ENCODE measurements at regions not wholly inside any gene's neighbourhood (a gene's known extent, or its start where the extent isn't known, plus 50 kb on each side); places are given as distances from the start of the nearest gene placed in this dataset.

DNA sequence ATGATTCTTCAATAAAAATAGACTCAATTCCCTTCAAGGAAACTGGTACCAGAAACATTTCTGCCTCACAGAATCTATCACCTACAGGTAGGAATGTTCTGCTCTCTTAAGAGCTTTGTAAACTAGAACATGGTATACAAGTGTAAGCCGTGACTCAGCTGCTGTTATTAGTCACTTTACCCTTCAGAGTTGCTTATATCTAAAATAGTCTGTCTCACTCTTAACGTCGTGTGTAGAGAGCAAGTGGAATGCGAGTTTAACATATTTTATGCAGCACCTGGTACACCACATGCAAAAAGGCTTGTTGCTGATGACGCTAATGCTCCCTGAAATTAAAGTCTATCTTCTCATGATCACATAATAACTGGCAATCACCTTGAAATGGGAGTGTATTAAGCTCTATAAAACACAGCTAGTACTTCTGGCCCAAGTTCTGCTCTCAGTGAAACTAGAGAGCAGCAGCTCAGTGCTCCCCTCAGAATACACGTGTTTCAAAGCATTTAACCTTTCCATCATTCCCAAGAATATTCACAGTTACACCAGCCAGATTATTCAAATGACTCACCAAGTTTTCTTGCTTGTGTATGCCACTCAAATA is 420.0 kb downstream of the ZEB2 start:
- Histone ChIP-seq H3K9me2 (replicated peaks; ENCODE audit: insufficient read depth, low read length) (no peaks in the 10 kb centered on the region), H4K20me1 (ENCODE audit: low read depth, low read length) (no peaks in the 10 kb centered on the region), H3K4me3 (ENCODE audit: insufficient read depth, low read length, poor library complexity, severe bottlenecking) (no peak overlapping the region), H3K79me2 (ENCODE audit: insufficient read depth, low read length) (no peaks in the 10 kb centered on the region), H3K27me3 (ENCODE audit: low read length) (no peaks in the 10 kb centered on the region), H3K36me3 (ENCODE audit: low read length) (no peaks in the 10 kb centered on the region), H3K4me2 (ENCODE audit: low read depth, low read length, poor library complexity, severe bottlenecking) (no peak overlapping the region), H2AFZ (ENCODE audit: low read depth, low read length, severe bottlenecking) (no peak overlapping the region), H3K9ac (ENCODE audit: low read length) (no peak overlapping the region), H3K27ac (ENCODE audit: low read depth, low read length) (no peak overlapping the region), H3F3A (ENCODE audit: insufficient read depth) (no peaks in the 10 kb centered on the region), H3K9me3 (ENCODE audit: insufficient read depth, low read length) (no peaks in the 10 kb centered on the region)
- TF ChIP-seq, protein P1, sequence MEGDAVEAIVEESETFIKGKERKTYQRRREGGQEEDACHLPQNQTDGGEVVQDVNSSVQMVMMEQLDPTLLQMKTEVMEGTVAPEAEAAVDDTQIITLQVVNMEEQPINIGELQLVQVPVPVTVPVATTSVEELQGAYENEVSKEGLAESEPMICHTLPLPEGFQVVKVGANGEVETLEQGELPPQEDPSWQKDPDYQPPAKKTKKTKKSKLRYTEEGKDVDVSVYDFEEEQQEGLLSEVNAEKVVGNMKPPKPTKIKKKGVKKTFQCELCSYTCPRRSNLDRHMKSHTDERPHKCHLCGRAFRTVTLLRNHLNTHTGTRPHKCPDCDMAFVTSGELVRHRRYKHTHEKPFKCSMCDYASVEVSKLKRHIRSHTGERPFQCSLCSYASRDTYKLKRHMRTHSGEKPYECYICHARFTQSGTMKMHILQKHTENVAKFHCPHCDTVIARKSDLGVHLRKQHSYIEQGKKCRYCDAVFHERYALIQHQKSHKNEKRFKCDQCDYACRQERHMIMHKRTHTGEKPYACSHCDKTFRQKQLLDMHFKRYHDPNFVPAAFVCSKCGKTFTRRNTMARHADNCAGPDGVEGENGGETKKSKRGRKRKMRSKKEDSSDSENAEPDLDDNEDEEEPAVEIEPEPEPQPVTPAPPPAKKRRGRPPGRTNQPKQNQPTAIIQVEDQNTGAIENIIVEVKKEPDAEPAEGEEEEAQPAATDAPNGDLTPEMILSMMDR (IDR thresholded peaks at IDR 0.05; ENCODE audit: insufficient read depth, low read length, poor library complexity, severe bottlenecking): no peak
- no peak for TF ChIP-seq EZH2phosphoT487 (conservative IDR thresholded peaks at IDR 0.05; ENCODE audit: low read length)

DNA sequence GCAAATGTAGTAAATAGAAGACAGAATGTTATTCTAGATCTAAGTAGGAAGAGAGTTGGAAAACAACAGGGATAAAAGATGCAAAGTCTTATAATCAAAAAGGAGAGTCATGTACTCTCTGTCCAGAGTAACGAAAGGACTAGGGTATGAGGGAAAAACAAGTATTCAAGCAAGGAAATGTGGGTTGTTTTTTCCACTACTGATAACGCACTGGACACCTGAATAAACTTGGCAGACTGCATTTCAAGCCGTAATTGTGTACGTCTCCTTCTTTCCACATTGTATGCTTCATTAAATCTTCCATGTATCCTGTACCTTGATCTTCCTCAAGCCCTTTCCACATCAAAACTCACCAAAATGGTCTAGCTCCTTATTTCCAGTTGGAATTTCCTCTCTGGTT is 420.6 kb downstream of the ZEB2 start:
- H3K9me3 ChIP-seq (ENCODE audit: insufficient read depth, low read length): no peaks in the 10 kb centered on the region
- no peaks in the 10 kb centered on the region for H3K9me2 ChIP-seq (replicated peaks; ENCODE audit: insufficient read depth, low read length)
- no peak for TF ChIP-seq EZH2phosphoT487 (conservative IDR thresholded peaks at IDR 0.05; ENCODE audit: low read length)
- TF ChIP-seq, protein P1 (IDR thresholded peaks at IDR 0.05; ENCODE audit: insufficient read depth, low read length, poor library complexity, severe bottlenecking): no peak
- no peak overlapping the region for H3K4me3 ChIP-seq (ENCODE audit: insufficient read depth, low read length, poor library complexity, severe bottlenecking)
- no peak overlapping the region for H2AFZ ChIP-seq (ENCODE audit: low read depth, low read length, severe bottlenecking)
- no peak overlapping the region for H3K27ac ChIP-seq (ENCODE audit: low read depth, low read length)
- H3K36me3 ChIP-seq (ENCODE audit: low read length): no peaks in the 10 kb centered on the region
- H3F3A ChIP-seq (ENCODE audit: insufficient read depth): no peaks in the 10 kb centered on the region
- H3K9ac ChIP-seq (ENCODE audit: low read length): no peak overlapping the region
- H3K4me2 ChIP-seq (ENCODE audit: low read depth, low read length, poor library complexity, severe bottlenecking): no peak overlapping the region
- H4K20me1 ChIP-seq (ENCODE audit: low read depth, low read length): no peaks in the 10 kb centered on the region
- no peaks in the 10 kb centered on the region for H3K27me3 ChIP-seq (ENCODE audit: low read length)
- no peaks in the 10 kb centered on the region for H3K79me2 ChIP-seq (ENCODE audit: insufficient read depth, low read length)

DNA sequence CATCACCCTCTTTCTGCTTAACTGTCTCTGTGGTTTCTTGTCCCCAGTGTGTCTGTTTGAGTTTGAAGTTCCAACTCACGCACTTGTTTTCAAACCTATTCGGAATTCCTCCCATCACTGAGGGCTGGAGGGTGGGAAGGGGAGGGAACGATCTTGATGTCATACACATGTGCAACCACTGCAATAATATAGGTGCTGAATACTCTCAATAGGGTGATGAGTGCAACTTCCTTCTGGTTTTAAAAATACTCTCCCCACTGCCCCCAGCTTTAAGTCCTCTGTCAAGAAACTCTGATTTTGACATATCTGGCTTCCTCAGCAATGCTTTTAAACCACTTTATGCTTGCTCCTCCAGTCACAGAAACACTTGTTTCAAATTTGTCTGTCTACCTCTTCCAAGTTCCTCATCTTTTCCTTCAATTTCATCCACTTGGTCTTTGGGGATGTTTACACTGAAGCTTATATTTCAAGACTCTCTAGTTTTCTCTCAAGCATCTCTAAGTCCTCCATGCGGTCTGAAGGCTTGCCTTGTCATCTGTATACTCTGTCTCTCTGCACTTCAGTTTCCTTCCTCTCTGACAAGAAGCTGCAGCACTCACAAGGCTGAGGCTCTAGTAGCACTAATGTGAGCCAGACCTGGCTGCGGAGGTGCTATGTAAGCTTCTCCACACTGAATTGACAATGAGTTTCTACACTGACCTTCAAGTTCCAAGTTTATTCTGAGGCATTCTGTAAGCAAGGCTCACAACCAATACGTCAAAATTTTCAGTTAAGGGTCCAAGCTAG is 422.3 kb downstream of the ZEB2 start:
- H2AFZ ChIP-seq (ENCODE audit: low read depth, low read length, severe bottlenecking): no peak overlapping the region
- no peaks in the 10 kb centered on the region for H4K20me1 ChIP-seq (ENCODE audit: low read depth, low read length)
- H3K27ac ChIP-seq (ENCODE audit: low read depth, low read length): no peak overlapping the region
- H3K4me3 ChIP-seq (ENCODE audit: insufficient read depth, low read length, poor library complexity, severe bottlenecking): no peak overlapping the region
- no peaks in the 10 kb centered on the region for H3K36me3 ChIP-seq (ENCODE audit: low read length)
- no peaks in the 10 kb centered on the region for H3K27me3 ChIP-seq (ENCODE audit: low read length)
- no peak overlapping the region for H3K9ac ChIP-seq (ENCODE audit: low read length)
- no peaks in the 10 kb centered on the region for H3K9me2 ChIP-seq (replicated peaks; ENCODE audit: insufficient read depth, low read length)
- TF ChIP-seq, protein P1 (IDR thresholded peaks at IDR 0.05; ENCODE audit: insufficient read depth, low read length, poor library complexity, severe bottlenecking): no peak
- TF ChIP-seq EZH2phosphoT487 (conservative IDR thresholded peaks at IDR 0.05; ENCODE audit: low read length): no peak
- no peaks in the 10 kb centered on the region for H3K9me3 ChIP-seq (ENCODE audit: insufficient read depth, low read length)
- no peak overlapping the region for H3K4me2 ChIP-seq (ENCODE audit: low read depth, low read length, poor library complexity, severe bottlenecking)
- no peaks in the 10 kb centered on the region for H3K79me2 ChIP-seq (ENCODE audit: insufficient read depth, low read length)
- H3F3A ChIP-seq (ENCODE audit: insufficient read depth): no peaks in the 10 kb centered on the region

All from SU-DHL-6 (cell line).